Trophoblast cell (in vitro differentiated cells and primary cell): ENCODE measurements at regions not wholly inside any gene's neighbourhood (a gene's known extent, or its start where the extent isn't known, plus 50 kb on each side); places are given as distances from the start of the nearest gene placed in this dataset.

ENCODE experiments used
- DNase-seq, 2 donors: peaks; one replicate each; pipeline ENCODE4 v3.0.0-alpha.2; 2016
- H2AFZ ChIP-seq: 2 replicates; pipeline ENCODE4 v1.6.1; 2013; ENCODE audit warnings: low read length, moderate library complexity, mild to moderate bottlenecking; ENCODE audit not compliant: insufficient read depth, poor library complexity
- H2AK5ac ChIP-seq: 2 replicates; pipeline ENCODE4 v1.6.1; 2013; ENCODE audit warnings: mild to moderate bottlenecking, low read length
- H2BK120ac ChIP-seq: 2 replicates; pipeline ENCODE4 v1.6.1; 2013; ENCODE audit warnings: low read length, mild to moderate bottlenecking, moderate library complexity; ENCODE audit not compliant: insufficient read depth, poor library complexity
- H2BK12ac ChIP-seq: 2 replicates; pipeline ENCODE4 v1.6.1; 2013; ENCODE audit warnings: mild to moderate bottlenecking, low read length, moderate library complexity
- H2BK5ac ChIP-seq: 2 replicates; pipeline ENCODE4 v1.6.1; 2013; ENCODE audit warnings: low read length, low read depth, moderate library complexity, mild to moderate bottlenecking; ENCODE audit not compliant: poor library complexity
- H3K14ac ChIP-seq: 2 replicates; pipeline ENCODE4 v1.6.1; 2013; ENCODE audit warnings: mild to moderate bottlenecking, low read length
- H3K18ac ChIP-seq: 2 replicates; pipeline ENCODE4 v1.6.1; 2013; ENCODE audit warnings: mild to moderate bottlenecking, low read length
- H3K23ac ChIP-seq: 2 replicates; pipeline ENCODE4 v1.6.1; 2013; ENCODE audit warnings: low read length
- H3K27ac ChIP-seq: 2 replicates; pipeline ENCODE4 v1.5.1; 2013; ENCODE audit warnings: low read depth, mild to moderate bottlenecking, inconsistent platforms, low read length, moderate library complexity
- H3K27me3 ChIP-seq: 2 replicates; pipeline ENCODE4 v1.6.1; 2013; ENCODE audit warnings: inconsistent platforms, mild to moderate bottlenecking, low read length, moderate library complexity; ENCODE audit not compliant: insufficient read depth
- H3K36me3 ChIP-seq, 2 experiments: 1 replicate in 1 of 2; 2 replicates in 1 of 2; pipeline ENCODE4 v1.6.1; 2013; ENCODE audit warnings: low read length in 2 of 2, mild to moderate bottlenecking in 2 of 2, moderate library complexity in 1 of 2; ENCODE audit not compliant: insufficient read depth in 2 of 2, control insufficient read depth in 1 of 2
- H3K4ac ChIP-seq: 2 replicates; pipeline ENCODE4 v1.6.1; 2013; ENCODE audit warnings: low read depth, mild to moderate bottlenecking, low read length, moderate library complexity
- H3K4me1 ChIP-seq, 2 experiments: 1 replicate in 1 of 2; 2 replicates in 1 of 2; pipeline ENCODE4 v1.6.1; 2013; ENCODE audit warnings: low read length in 2 of 2, mild to moderate bottlenecking in 2 of 2, moderate library complexity in 1 of 2; ENCODE audit not compliant: insufficient read depth in 2 of 2, control insufficient read depth in 1 of 2
- H3K4me2 ChIP-seq: 2 replicates; pipeline ENCODE4 v1.6.1; 2013; ENCODE audit warnings: inconsistent platforms, mild to moderate bottlenecking, low read length, moderate library complexity
- H3K4me3 ChIP-seq: 2 replicates; pipeline ENCODE4 v1.5.1; 2013; ENCODE audit warnings: mild to moderate bottlenecking, low read depth, low read length, inconsistent platforms
- H3K79me1 ChIP-seq: one replicate; pipeline ENCODE4 v1.6.1; 2013; ENCODE audit warnings: low read length
- H3K79me2 ChIP-seq: 2 replicates; pipeline ENCODE4 v1.6.1; 2013; ENCODE audit warnings: low read length, mild to moderate bottlenecking; ENCODE audit not compliant: control insufficient read depth, insufficient read depth, poor library complexity
- H3K9ac ChIP-seq: 2 replicates; pipeline ENCODE4 v1.6.1; 2013; ENCODE audit warnings: mild to moderate bottlenecking, low read length
- H3K9me3 ChIP-seq: 2 replicates; pipeline ENCODE4 v1.6.1; 2013; ENCODE audit warnings: low read depth, mild to moderate bottlenecking, control low read depth, inconsistent platforms, low read length; ENCODE audit not compliant: insufficient read depth
- H4K12ac ChIP-seq: 2 replicates; pipeline ENCODE4 v1.6.1; 2013; ENCODE audit warnings: low read depth, mild to moderate bottlenecking, low read length, moderate library complexity
- H4K8ac ChIP-seq: 2 replicates; pipeline ENCODE4 v1.6.1; 2013; ENCODE audit warnings: low read depth, mild to moderate bottlenecking, low read length, moderate library complexity
- H4K91ac ChIP-seq: one replicate; pipeline ENCODE4 v1.6.1; 2013; ENCODE audit warnings: low read depth, mild to moderate bottlenecking, low read length, moderate library complexity
- WGBS: extraction: QIAGEN DNeasy Blood & Tissue Kit; methylation state at CpG from one replicate; pipeline ENCODE4 v1.1.7; 2013; ENCODE audit warnings: missing lambda C conversion rate; ENCODE audit not compliant: insufficient read length, insufficient coverage; ENCODE audit errors: extremely low coverage; 5-methylcytosine and 5-hydroxymethylcytosine counted together

DNA sequence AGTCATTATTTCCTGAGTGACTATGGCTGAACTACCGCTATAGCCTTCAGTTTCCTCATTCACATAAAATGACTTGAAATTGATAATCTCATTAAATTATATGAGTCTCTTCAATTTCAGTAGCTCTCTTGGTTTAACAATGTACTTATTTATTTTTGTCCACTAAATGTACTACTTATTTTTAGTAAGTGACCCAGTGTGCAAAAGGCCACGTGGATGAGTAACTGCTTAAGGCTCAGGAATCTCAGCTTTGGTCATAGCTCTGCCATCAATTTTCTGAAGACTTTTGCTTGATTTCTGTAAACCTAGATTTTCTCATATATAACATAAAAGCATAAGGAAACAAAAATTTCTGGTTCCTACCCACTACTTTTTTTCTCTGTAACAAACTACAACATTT is 1132.9 kb upstream of the CDH8 start:
- H4K8ac ChIP-seq: no peak overlapping the region
- no peak overlapping the region for H3K27ac ChIP-seq
- H3K9me3 ChIP-seq: no peaks in the 10 kb centered on the region
- no peak overlapping the region for H2BK5ac ChIP-seq
- H3K79me2 ChIP-seq: no peaks in the 10 kb centered on the region
- no peak overlapping the region for H3K4me3 ChIP-seq
- H2AK5ac ChIP-seq: no peak overlapping the region
- H3K27me3 ChIP-seq: no peaks in the 10 kb centered on the region
- WGBS: no CpG with 5 or more reads among the region's 2 CpGs
- no peak overlapping the region for H3K23ac ChIP-seq
- no peak overlapping the region for H3K14ac ChIP-seq
- no peak overlapping the region for H2BK120ac ChIP-seq
- no peak overlapping the region for H4K91ac ChIP-seq
- H3K4ac ChIP-seq: no peak overlapping the region
- H4K12ac ChIP-seq: no peak overlapping the region
- H3K4me1 ChIP-seq: no peaks in the 10 kb centered on the region
- no peaks in the 10 kb centered on the region for H3K79me1 ChIP-seq
- no peak for DNase-seq
- H2AFZ ChIP-seq: no peak overlapping the region
- no peaks in the 10 kb centered on the region for H3K36me3 ChIP-seq
- no peak overlapping the region for H2BK12ac ChIP-seq
- no peak overlapping the region for H3K18ac ChIP-seq
- no peak overlapping the region for H3K4me2 ChIP-seq
- no peak overlapping the region for H3K9ac ChIP-seq

DNA sequence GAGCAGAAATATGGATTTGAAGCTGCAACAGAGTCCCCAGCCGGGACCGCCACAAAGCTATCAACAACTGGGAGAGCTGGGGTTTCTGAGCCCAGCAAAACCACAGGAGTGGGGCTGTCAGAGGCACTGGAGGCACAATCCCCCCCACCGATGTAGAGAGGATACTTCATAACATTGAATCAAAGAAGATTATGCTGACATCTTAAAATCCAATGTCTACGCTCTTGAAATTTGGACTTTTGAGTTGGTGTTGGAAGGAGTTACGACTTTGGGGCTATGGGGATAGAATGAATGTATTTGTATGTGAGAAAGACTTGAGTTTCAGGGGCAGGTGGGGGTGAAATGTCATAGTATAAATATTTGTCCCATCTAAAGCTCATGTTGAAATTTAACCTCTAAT is 1121.6 kb upstream of the CDH8 start:
- Histone ChIP-seq H3K36me3 (no peaks in the 10 kb centered on the region), H3K4ac (no peak overlapping the region), H3K23ac (no peak overlapping the region), H4K12ac (no peak overlapping the region), H2BK120ac (no peak overlapping the region), H3K4me1 (no peaks in the 10 kb centered on the region), H3K4me3 (no peak overlapping the region), H2BK12ac (no peak overlapping the region), H3K9me3 (no peaks in the 10 kb centered on the region), H2AK5ac (no peak overlapping the region), H4K91ac (no peak overlapping the region), H3K79me2 (no peaks in the 10 kb centered on the region), H3K79me1 (no peaks in the 10 kb centered on the region), H2AFZ (no peak overlapping the region), H3K18ac (no peak overlapping the region), H2BK5ac (no peak overlapping the region), H3K4me2 (no peak overlapping the region), H3K9ac (no peak overlapping the region), H3K14ac (no peak overlapping the region), H4K8ac (no peak overlapping the region), H3K27ac (no peak overlapping the region), H3K27me3 (no peaks in the 10 kb centered on the region)
- no peak for DNase-seq
- WGBS: 100% methylated on average over 1 of the region's 5 CpGs

DNA sequence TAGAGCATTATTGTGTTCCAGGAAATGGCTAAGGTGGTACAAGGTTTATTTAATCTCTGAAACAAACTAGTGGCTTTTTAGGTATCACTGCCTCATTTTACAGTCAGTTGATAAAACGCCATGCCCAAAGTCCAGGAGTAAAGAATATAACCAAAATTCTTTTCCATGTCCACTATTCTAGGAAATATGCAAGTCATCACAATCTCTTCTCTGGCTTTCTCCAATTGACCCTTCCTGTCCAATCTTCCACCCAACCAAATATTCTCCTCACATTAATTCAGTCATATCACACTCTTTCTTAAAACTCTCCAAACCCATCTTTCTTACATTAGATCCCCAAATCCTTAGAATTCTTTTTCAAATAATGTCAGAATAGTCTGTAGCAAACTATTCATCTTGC is 1110.0 kb upstream of the CDH8 start:
- Histone ChIP-seq H3K4me3 (no peak overlapping the region), H3K27ac (no peak overlapping the region), H3K4me2 (no peak overlapping the region), H4K12ac (no peak overlapping the region), H2AFZ (no peak overlapping the region), H3K27me3 (no peaks in the 10 kb centered on the region), H3K23ac (no peak overlapping the region), H3K79me2 (no peaks in the 10 kb centered on the region), H2BK120ac (no peak overlapping the region), H3K14ac (no peak overlapping the region), H4K8ac (no peak overlapping the region), H2BK12ac (no peak overlapping the region), H4K91ac (no peak overlapping the region), H3K79me1 (no peaks in the 10 kb centered on the region), H2AK5ac (no peak overlapping the region), H3K18ac (no peak overlapping the region), H3K36me3 (no peaks in the 10 kb centered on the region), H3K4me1 (no peaks in the 10 kb centered on the region), H2BK5ac (no peak overlapping the region), H3K4ac (no peak overlapping the region), H3K9ac (no peak overlapping the region), H3K9me3 (no peaks in the 10 kb centered on the region)
- DNase-seq: no peak
- no CpG with 5 or more reads among the region's 1 CpG for WGBS

DNA sequence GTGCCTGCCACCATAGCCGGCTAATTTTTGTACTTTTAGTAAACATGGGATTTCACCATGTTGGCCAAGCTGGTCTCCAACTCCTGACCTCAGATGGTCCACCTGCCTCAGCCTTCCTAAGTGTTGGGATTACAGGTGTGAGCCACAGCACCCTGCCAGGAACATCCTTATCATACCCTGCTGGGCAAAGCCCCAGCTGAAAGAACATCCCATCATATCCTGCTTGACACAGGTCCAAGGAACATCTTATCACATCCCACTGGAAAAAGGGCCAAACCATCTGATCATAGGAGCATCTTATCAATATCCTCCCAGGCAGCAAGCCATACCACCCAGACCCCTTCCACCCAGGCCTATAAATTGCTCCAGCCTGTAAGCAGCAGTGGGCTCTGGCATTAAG is 1109.2 kb upstream of the CDH8 start:
- no peaks in the 10 kb centered on the region for H3K79me2 ChIP-seq
- no peaks in the 10 kb centered on the region for H3K4me1 ChIP-seq
- H3K79me1 ChIP-seq: no peaks in the 10 kb centered on the region
- DNase-seq: no peak
- no peaks in the 10 kb centered on the region for H3K36me3 ChIP-seq
- no peak overlapping the region for H3K4ac ChIP-seq
- no peak overlapping the region for H2BK120ac ChIP-seq
- no peak overlapping the region for H3K4me3 ChIP-seq
- no peak overlapping the region for H2AFZ ChIP-seq
- WGBS: no CpG with 5 or more reads among the region's 1 CpG
- no peak overlapping the region for H3K9ac ChIP-seq
- no peaks in the 10 kb centered on the region for H3K27me3 ChIP-seq
- H4K91ac ChIP-seq: no peak overlapping the region
- H2BK5ac ChIP-seq: no peak overlapping the region
- H4K8ac ChIP-seq: no peak overlapping the region
- no peak overlapping the region for H4K12ac ChIP-seq
- no peak overlapping the region for H3K23ac ChIP-seq
- H3K18ac ChIP-seq: no peak overlapping the region
- no peak overlapping the region for H2BK12ac ChIP-seq
- H3K9me3 ChIP-seq: no peaks in the 10 kb centered on the region
- H3K14ac ChIP-seq: no peak overlapping the region
- H3K4me2 ChIP-seq: no peak overlapping the region
- no peak overlapping the region for H3K27ac ChIP-seq
- H2AK5ac ChIP-seq: no peak overlapping the region
